Stimulated activated CD4-positive, alpha-beta T cell treated with anti-CD3 and anti-CD28 coated beads, Interleukin-4, amount 100 ng/mL, for 48 hours (primary cell): ENCODE measurements at regions not wholly inside any gene's neighbourhood (a gene's known extent, or its start where the extent isn't known, plus 50 kb on each side); places are given as distances from the start of the nearest gene placed in this dataset.

Source experiments
- DNase-seq, 2 donors: peaks; one replicate each; pipeline ENCODE4 v3.0.0-alpha.2; 2020; ENCODE audit warnings: low read depth in 2 of 2

GRCh38 chr9:16336833-16337232 is 533.6 kb downstream of the BNC2 start:
- no peak for DNase-seq

DNA sequence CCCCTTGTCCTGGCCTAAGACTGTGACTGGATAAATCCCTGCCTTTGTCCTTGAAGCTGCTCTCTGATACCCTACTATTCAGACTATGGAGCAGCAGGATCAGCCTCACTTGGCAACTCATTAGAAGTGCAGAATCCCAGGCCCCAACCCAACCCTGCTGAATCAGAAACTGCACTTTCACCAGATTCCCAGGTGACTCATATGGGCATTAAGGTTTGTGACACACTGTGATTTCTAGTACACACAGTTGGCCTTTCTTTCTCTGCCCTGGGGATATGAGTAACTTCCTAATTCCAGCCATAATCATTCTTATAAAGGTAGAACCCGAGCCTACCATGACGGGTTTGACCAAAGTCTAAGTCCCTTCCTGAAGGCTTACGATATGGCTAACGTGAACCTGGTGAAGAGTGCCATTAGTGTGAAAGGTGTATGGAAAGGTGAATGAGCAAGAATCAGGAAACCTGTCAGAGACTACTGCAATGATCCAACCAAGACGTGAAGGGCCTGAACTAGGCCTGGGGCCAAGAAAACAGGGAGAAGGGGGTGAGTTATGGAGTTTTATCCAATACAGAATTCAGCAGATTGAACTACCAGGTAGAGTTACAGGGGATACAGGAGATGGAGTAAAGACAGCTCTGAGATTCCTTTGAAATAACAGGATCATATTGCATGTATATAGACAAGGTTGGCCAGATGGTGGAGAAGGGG is 533.0 kb downstream of the BNC2 start:
- DNase-seq = no peak

GRCh38 chr9:16341177-16341576 is 529.3 kb downstream of the BNC2 start:
- no peak for DNase-seq

- no peak for DNase-seq
Observed at GRCh38 chr9:16342246-16343020, 528.0 kb downstream of the BNC2 start.

GRCh38 chr9:16343249-16344237 is 526.9 kb downstream of the BNC2 start:
- no peak for DNase-seq

DNA sequence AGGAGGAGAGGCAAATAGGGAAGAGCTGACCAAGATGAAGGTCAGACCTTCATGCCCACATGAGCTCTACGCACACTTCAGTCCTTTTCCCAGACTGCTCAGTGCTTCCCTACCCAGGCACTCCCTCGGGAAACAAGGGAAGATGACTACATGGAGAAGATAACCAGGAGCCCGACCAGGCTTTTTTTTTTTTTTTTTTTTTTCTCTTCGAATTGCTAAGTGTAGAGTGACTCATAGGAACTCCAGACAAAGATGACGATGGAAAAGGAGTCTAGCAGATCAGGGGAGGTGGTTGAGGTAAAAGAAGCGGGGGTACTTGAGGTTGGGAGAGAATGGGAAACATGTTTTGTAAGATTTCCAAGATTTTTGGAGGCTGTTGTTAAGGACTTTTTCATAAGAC is 526.1 kb downstream of the BNC2 start:
- DNase-seq = no peak

DNA sequence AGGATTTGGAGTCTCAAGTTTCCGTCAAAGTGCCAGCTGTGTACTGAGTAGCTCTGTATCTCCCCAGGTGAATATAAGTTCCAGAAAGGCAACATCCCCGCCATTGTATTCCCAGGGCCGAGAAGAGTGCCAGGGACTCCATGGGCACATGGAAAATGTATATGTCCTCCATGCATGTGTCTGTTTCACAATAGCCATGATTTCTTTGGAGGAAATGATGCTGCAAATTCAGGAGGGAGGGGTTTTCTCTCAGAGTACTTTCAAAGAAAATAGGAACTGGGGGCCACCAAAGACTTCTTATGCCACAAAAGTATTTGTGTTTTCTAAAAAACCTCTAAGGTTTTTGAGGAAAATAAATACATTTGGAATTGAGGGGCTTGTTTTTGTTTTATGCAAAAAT is 524.6 kb downstream of the BNC2 start:
- no peak for DNase-seq

DNA sequence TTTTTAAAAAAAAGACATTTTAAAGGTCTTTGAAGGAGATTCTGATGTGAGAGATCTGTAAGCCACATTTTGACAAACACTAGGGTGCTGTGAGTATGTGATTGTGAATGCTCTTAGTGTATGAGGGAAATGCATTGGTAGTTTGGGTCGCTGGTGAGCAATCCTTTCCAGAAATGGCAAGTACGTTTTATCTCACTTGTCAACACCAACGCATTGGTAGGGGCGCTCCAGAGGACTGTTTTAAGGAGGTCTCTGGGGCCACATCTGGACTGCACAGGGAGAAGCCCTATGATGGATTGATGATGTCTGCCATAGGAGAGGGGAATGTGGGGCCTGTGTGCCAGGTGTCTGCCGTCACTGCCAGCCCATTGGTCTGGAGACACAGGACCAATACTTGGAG is 522.6 kb downstream of the BNC2 start:
- no peak for DNase-seq

GRCh38 chr9:16348531-16348930 is 521.9 kb downstream of the BNC2 start:
- no peak for DNase-seq

DNA sequence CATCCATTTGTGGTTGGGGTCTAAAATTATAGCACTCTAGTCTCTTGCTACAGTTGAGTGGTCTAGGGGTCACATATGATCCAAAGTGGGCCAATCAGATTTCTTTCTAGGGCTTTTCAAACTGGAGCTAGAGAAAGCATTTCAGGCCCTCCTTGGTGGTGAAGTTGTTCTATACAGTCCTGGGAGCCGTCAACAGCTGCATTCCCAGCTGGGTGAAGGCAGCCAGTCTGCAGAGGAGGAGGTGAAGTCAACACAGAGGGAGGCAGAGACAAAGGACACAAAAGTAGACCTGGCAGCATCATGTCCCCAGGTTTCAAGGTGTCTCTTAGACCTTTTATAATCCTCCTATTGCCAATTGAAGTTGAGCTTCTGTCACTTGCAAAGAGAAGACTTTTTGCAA is 518.2 kb downstream of the BNC2 start:
- DNase-seq = no peak

- DNase-seq = no peak
Observed at GRCh38 chr9:16352791-16353401, 517.6 kb downstream of the BNC2 start.

GRCh38 chr9:16356196-16356765 is 514.2 kb downstream of the BNC2 start:
- DNase-seq = no peak

- no peak for DNase-seq
Observed at GRCh38 chr9:16357828-16358227, 512.6 kb downstream of the BNC2 start.

DNA sequence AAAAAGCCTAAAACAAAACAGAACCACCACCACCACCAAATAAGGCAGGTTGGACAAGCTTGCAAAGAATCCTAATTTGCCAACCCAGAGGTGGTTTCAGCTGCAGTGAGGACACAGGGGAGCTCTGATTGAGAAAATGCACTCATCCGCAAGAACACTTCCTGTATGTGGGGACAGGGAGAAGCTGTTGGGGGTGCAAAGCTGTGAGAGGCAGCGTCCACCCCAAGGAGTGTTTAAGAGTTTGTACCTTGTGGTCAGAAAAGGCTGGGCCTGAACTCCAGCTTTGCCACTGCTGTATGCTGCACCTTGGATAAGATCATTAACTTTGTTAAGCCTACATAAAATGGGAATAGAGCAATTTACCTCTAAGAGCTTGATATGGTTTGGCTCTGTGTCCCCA is 511.7 kb downstream of the BNC2 start:
- no peak for DNase-seq
